ENCODE measurements at regions not wholly inside any gene's neighbourhood (a gene's known extent, or its start where the extent isn't known, plus 50 kb on each side); places are given as distances from the start of the nearest gene placed in this dataset.

- ChIA-PET POLR2A (no interaction called here), CTCF (no interaction called here), RAD21 (ENCODE audit: low non-redundant PET in 1 of 2, low total read pairs in 2 of 2, uncharacterized antibody in 2 of 2, unreplicated experiment in 2 of 2) (no interaction called here)
- BruUV-seq (replicated peaks): no TSS peak
- intact Hi-C loops (cut with micrococcal nuclease): no loop called here
- H3K9me2 ChIP-seq (ENCODE audit: insufficient read depth): no peaks in the 10 kb centered on the region
- H3K4me2 ChIP-seq (ENCODE audit: low read length): no peak overlapping the region
- H3K79me2 ChIP-seq (ENCODE audit: insufficient read depth, low read length): no peaks in the 10 kb centered on the region
- H4K20me1 ChIP-seq (ENCODE audit: insufficient read depth): no peaks in the 10 kb centered on the region
- TF ChIP-seq YY1 (IDR thresholded peaks at IDR 0.05; ENCODE audit: extremely low read depth, insufficient replicate concordance, low read depth, low read length): no peak
- TF ChIP-seq EZH2phosphoT487 (IDR thresholded peaks at IDR 0.05; ENCODE audit: borderline replicate concordance): no peak
- TF ChIP-seq FOSL1 (IDR thresholded peaks at IDR 0.05; ENCODE audit: low read depth): no peak
- no peak for TF ChIP-seq ELF1 (IDR thresholded peaks at IDR 0.05; ENCODE audit: borderline replicate concordance, low read depth)
- TF ChIP-seq SRF (IDR thresholded peaks at IDR 0.05; ENCODE audit: low read depth): no peak
- TF ChIP-seq ZNF274 (IDR thresholded peaks at IDR 0.05; ENCODE audit: low read depth, low read length): no peak
- no peak for TF ChIP-seq CBX3 (IDR thresholded peaks at IDR 0.05; ENCODE audit: low read depth)
- no peak for TF ChIP-seq RAD21 (IDR thresholded peaks at IDR 0.05; ENCODE audit: low read depth)
- TF ChIP-seq REST (IDR thresholded peaks at IDR 0.05; ENCODE audit: low read depth): no peak
- no peak for TF ChIP-seq EGR1 (IDR thresholded peaks at IDR 0.05; ENCODE audit: low read depth)
- no peak for TF ChIP-seq JUND (IDR thresholded peaks at IDR 0.05)
- TF ChIP-seq ZBTB33 (IDR thresholded peaks at IDR 0.05; ENCODE audit: extremely low read depth, insufficient replicate concordance, low read length): no peak
- TF ChIP-seq SIN3A (IDR thresholded peaks at IDR 0.05; ENCODE audit: low read depth): no peak
- TF ChIP-seq POLR2AphosphoS5 (IDR thresholded peaks at IDR 0.05; ENCODE audit: low read depth, low read length): no peak
- no peak for TF ChIP-seq TCF7L2 (IDR thresholded peaks at IDR 0.05; ENCODE audit: borderline replicate concordance, extremely low read depth, insufficient read depth, insufficient read length)
- no peak for TF ChIP-seq EZH2 (IDR thresholded peaks at IDR 0.05)
- no peak for TF ChIP-seq MAX (IDR thresholded peaks at IDR 0.05)
- no peaks in the 10 kb centered on the region for H3K4me1 ChIP-seq (ENCODE audit: control insufficient read depth in 1 of 2, insufficient read depth in 2 of 2, low read length in 2 of 2)
- DNase-seq (ENCODE audit: low read depth, low spot score) (no peak), ATAC-seq (no peak)
- no peak overlapping the region for H3K27ac ChIP-seq (ENCODE audit: low read depth, low read length)
- H3K27me3 ChIP-seq (ENCODE audit: insufficient read depth, low read length): no peaks in the 10 kb centered on the region
- no peak overlapping the region for H3K4me3 ChIP-seq (replicated peaks in 1 of 2; ENCODE audit: low read depth in 1 of 2, low read length in 2 of 2)
- H3K36me3 ChIP-seq (ENCODE audit: control insufficient read depth in 1 of 2, insufficient read depth in 2 of 2, low read length in 2 of 2): no peaks in the 10 kb centered on the region
- H2AFZ ChIP-seq (ENCODE audit: low read depth, low read length, poor library complexity, severe bottlenecking): no peak overlapping the region
- no peaks in the 10 kb centered on the region for H3K9me3 ChIP-seq (ENCODE audit: control insufficient read depth in 1 of 2, insufficient read depth in 1 of 2, low read depth in 1 of 2, low read length in 2 of 2)
- H3K9ac ChIP-seq (ENCODE audit: low read length): no peak overlapping the region
These were observed 142.1 kb upstream of the PTGFR start for GRCh38 chr1:78348496-78349284.

Measured in HCT116 (cell line).